ENCODE measurements at regions not wholly inside any gene's neighbourhood (a gene's known extent, or its start where the extent isn't known, plus 50 kb on each side); places are given as distances from the start of the nearest gene placed in this dataset.

GRCh38 chr20:12276011-12276673 is 358.4 kb downstream of the BTBD3 start:
- no peak for DNase-seq (ENCODE audit: low read depth)

GRCh38 chr20:12287575-12287974 is 369.9 kb downstream of the BTBD3 start:
- DNase-seq (ENCODE audit: low read depth), result peak; percentile 15

GRCh38 chr20:12289465-12289864 is 371.8 kb downstream of the BTBD3 start:
- no peak for DNase-seq (ENCODE audit: low read depth)

- DNase-seq (ENCODE audit: low read depth), result no peak
Measured at GRCh38 chr20:12291386-12291785, 373.7 kb downstream of the BTBD3 start.

GRCh38 chr20:12293900-12294299 is 376.2 kb downstream of the BTBD3 start:
- no peak for DNase-seq (ENCODE audit: low read depth)

- no peak for DNase-seq (ENCODE audit: low read depth)
Measured at GRCh38 chr20:12294678-12295077, 377.0 kb downstream of the BTBD3 start.

- DNase-seq (ENCODE audit: low read depth), result no peak
Measured at GRCh38 chr20:12305188-12305950, 387.7 kb downstream of the BTBD3 start.

- peak; percentile 64 for DNase-seq (ENCODE audit: low read depth)
Measured at GRCh38 chr20:12306107-12306506, 388.4 kb downstream of the BTBD3 start.

GRCh38 chr20:12311094-12311865 is 393.6 kb downstream of the BTBD3 start:
- DNase-seq (ENCODE audit: low read depth), result no peak

GRCh38 chr20:12315652-12316051 is 398.0 kb downstream of the BTBD3 start:
- DNase-seq (ENCODE audit: low read depth), result no peak

GRCh38 chr20:12316794-12317193 is 399.1 kb downstream of the BTBD3 start:
- DNase-seq (ENCODE audit: low read depth), result no peak

GRCh38 chr20:12317433-12317832 is 399.7 kb downstream of the BTBD3 start:
- no peak for DNase-seq (ENCODE audit: low read depth)

- peak; percentile 5 for DNase-seq (ENCODE audit: low read depth)
Measured at GRCh38 chr20:12318043-12318442, 400.4 kb downstream of the BTBD3 start.

GRCh38 chr20:12321736-12322135 is 404.0 kb downstream of the BTBD3 start:
- DNase-seq (ENCODE audit: low read depth), result no peak

- peak; percentile 61 for DNase-seq (ENCODE audit: low read depth)
Measured at GRCh38 chr20:12327205-12327604, 409.5 kb downstream of the BTBD3 start.

GRCh38 chr20:12331236-12331635 is 413.5 kb downstream of the BTBD3 start:
- DNase-seq (ENCODE audit: low read depth), result no peak

GRCh38 chr20:12337601-12338000 is 419.9 kb downstream of the BTBD3 start:
- DNase-seq (ENCODE audit: low read depth), result no peak

- DNase-seq (ENCODE audit: low read depth), result no peak
Measured at GRCh38 chr20:12345978-12346377, 428.3 kb downstream of the BTBD3 start.

GRCh38 chr20:12353842-12354241 is 436.1 kb downstream of the BTBD3 start:
- no peak for DNase-seq (ENCODE audit: low read depth)

- DNase-seq (ENCODE audit: low read depth), result no peak
Measured at GRCh38 chr20:12354725-12355124, 437.0 kb downstream of the BTBD3 start.

GRCh38 chr20:12355185-12355584 is 437.5 kb downstream of the BTBD3 start:
- DNase-seq (ENCODE audit: low read depth), result no peak

GRCh38 chr20:12358006-12358654 is 440.4 kb downstream of the BTBD3 start:
- DNase-seq (ENCODE audit: low read depth), result peak; percentile 31

Measured in amniotic epithelial cell (primary cell).